ENCODE measurements at regions not wholly inside any gene's neighbourhood (a gene's known extent, or its start where the extent isn't known, plus 50 kb on each side); places are given as distances from the start of the nearest gene placed in this dataset.

DNA sequence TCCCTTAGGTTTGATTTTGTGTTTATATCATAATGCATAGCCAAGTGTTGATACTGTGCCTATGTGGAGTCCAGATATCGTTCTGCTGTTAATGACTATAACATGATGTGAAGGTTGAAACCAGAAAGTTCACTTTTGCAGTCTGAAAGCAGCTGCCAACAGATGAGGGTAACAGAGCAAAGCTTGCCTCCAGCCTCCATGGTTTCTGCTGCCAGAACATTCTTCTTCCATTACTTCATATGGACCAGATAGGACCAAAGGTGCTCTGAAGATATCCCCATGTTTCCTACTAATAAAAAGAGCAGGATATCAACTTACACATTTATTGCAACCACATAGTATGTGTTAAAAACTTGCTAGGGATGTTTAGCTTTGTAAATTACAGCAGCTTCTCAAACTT is 394.1 kb downstream of the SPRY1 start:
- TF ChIP-seq, protein P1, sequence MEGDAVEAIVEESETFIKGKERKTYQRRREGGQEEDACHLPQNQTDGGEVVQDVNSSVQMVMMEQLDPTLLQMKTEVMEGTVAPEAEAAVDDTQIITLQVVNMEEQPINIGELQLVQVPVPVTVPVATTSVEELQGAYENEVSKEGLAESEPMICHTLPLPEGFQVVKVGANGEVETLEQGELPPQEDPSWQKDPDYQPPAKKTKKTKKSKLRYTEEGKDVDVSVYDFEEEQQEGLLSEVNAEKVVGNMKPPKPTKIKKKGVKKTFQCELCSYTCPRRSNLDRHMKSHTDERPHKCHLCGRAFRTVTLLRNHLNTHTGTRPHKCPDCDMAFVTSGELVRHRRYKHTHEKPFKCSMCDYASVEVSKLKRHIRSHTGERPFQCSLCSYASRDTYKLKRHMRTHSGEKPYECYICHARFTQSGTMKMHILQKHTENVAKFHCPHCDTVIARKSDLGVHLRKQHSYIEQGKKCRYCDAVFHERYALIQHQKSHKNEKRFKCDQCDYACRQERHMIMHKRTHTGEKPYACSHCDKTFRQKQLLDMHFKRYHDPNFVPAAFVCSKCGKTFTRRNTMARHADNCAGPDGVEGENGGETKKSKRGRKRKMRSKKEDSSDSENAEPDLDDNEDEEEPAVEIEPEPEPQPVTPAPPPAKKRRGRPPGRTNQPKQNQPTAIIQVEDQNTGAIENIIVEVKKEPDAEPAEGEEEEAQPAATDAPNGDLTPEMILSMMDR (IDR thresholded peaks at IDR 0.05), result no peak
- no peak for TF ChIP-seq EP300 (IDR thresholded peaks at IDR 0.05)

Measured in suprapubic skin (tissue), 3 donors.